Endodermal cell (in vitro differentiated cells): ENCODE measurements at regions not wholly inside any gene's neighbourhood (a gene's known extent, or its start where the extent isn't known, plus 50 kb on each side); places are given as distances from the start of the nearest gene placed in this dataset.

Experiments used
- DNase-seq: peaks from one replicate; pipeline ENCODE4 v3.0.0-alpha.2; 2017
- H3K27ac ChIP-seq: 2 replicates; pipeline ENCODE4 v1.5.1; 2013; ENCODE audit warnings: mild to moderate bottlenecking, low read depth, low read length, moderate library complexity
- H3K27me3 ChIP-seq: 2 replicates; pipeline ENCODE4 v1.6.1; 2013; ENCODE audit warnings: mild to moderate bottlenecking, low read length, moderate library complexity; ENCODE audit not compliant: insufficient read depth, control insufficient read depth, poor library complexity, severe bottlenecking
- H3K36me3 ChIP-seq: 2 replicates; pipeline ENCODE4 v1.7.0; 2013; ENCODE audit warnings: mild to moderate bottlenecking, low read length, moderate library complexity; ENCODE audit not compliant: control insufficient read depth, insufficient read depth
- H3K4me1 ChIP-seq: one replicate; pipeline ENCODE4 v1.7.0; 2013; ENCODE audit warnings: low read length; ENCODE audit not compliant: control insufficient read depth, insufficient read depth
- H3K4me3 ChIP-seq: 2 replicates; pipeline ENCODE4 v1.5.1; 2013; ENCODE audit warnings: mild to moderate bottlenecking, low read length, moderate library complexity
- H3K9ac ChIP-seq: 2 replicates; pipeline ENCODE4 v1.6.1; 2013; ENCODE audit warnings: mild to moderate bottlenecking, low read length, moderate library complexity; ENCODE audit not compliant: poor library complexity, severe bottlenecking; ENCODE audit errors: extremely low read depth
- H3K9me3 ChIP-seq: 2 replicates; pipeline ENCODE4 v1.6.1; 2013; ENCODE audit warnings: mild to moderate bottlenecking, low read length, moderate library complexity; ENCODE audit not compliant: control insufficient read depth
- H3K27ac Mint-ChIP-seq: 2 replicates; pipeline ENCODE4 v1.8.0; 2020; ENCODE audit warnings: mixed read lengths
- H3K27me3 Mint-ChIP-seq: 2 replicates; pipeline ENCODE4 v1.8.0; 2021; ENCODE audit warnings: mild to moderate bottlenecking, mixed read lengths; ENCODE audit not compliant: insufficient read depth
- H3K36me3 Mint-ChIP-seq: 2 replicates; pipeline ENCODE4 v1.8.0; 2020; ENCODE audit warnings: low read depth, mixed read lengths
- H3K4me1 Mint-ChIP-seq: 2 replicates; pipeline ENCODE4 v1.8.0; 2020; ENCODE audit warnings: mixed read lengths
- H3K4me3 Mint-ChIP-seq: 2 replicates; pipeline ENCODE4 v1.8.0; 2020; ENCODE audit warnings: mild to moderate bottlenecking, moderate library complexity, mixed read lengths
- H3K9me3 Mint-ChIP-seq: 2 replicates; pipeline ENCODE4 v1.8.0; 2020; ENCODE audit warnings: mild to moderate bottlenecking, mixed read lengths
- CTCF ChIP-seq: fragments of 200-600 bp; sonication (generic); conservative IDR thresholded peaks from 2 replicates; pipeline ENCODE4 v1.5.0; 2021; ENCODE audit warnings: antibody characterized with exemption, mild to moderate bottlenecking
- WGBS, 2 experiments: methylation state at CpG; one replicate each; pipeline versions ENCODE4 v1.1.5 to v1.1.7; 2013; ENCODE audit warnings: missing lambda C conversion rate in 2 of 2, mixed read lengths in 1 of 2; ENCODE audit not compliant: insufficient coverage in 1 of 2, insufficient read length in 1 of 2; 5-methylcytosine and 5-hydroxymethylcytosine counted together

GRCh38 chr14:84144166-84144565, 1385.8 kb upstream of the FLRT2 start:
- WGBS, 2 experiments, result 93% methylated on average over 2 of the region's 2 CpGs; no CpG with 5 or more reads in 1 of the 2 experiments
- H3K27ac Mint-ChIP-seq, result no peak overlapping the region
- no peak overlapping the region for H3K4me3 ChIP-seq
- no peaks in the 10 kb centered on the region for H3K9me3 ChIP-seq
- H3K27ac ChIP-seq, result no peak overlapping the region
- no peak for DNase-seq
- no peaks in the 10 kb centered on the region for H3K9me3 Mint-ChIP-seq
- no peaks in the 10 kb centered on the region for H3K36me3 Mint-ChIP-seq
- no peaks in the 10 kb centered on the region for H3K27me3 ChIP-seq
- H3K4me3 Mint-ChIP-seq, result no peak overlapping the region
- no peaks in the 10 kb centered on the region for H3K27me3 Mint-ChIP-seq
- H3K4me1 Mint-ChIP-seq, result no peaks in the 10 kb centered on the region
- TF ChIP-seq CTCF, result no peak
- no peaks in the 10 kb centered on the region for H3K36me3 ChIP-seq
- H3K4me1 ChIP-seq, result no peaks in the 10 kb centered on the region
- H3K9ac ChIP-seq, result no peak overlapping the region

GRCh38 chr14:84152452-84152851, 1377.5 kb upstream of the FLRT2 start:
- TF ChIP-seq CTCF, result no peak
- Histone ChIP-seq H3K36me3 (no peaks in the 10 kb centered on the region), H3K27me3 (no peaks in the 10 kb centered on the region), H3K9me3 (no peaks in the 10 kb centered on the region), H3K4me3 (no peak overlapping the region), H3K4me1 (no peaks in the 10 kb centered on the region), H3K9ac (no peak overlapping the region), H3K27ac (no peak overlapping the region)
- no peak for DNase-seq
- H3K4me3 Mint-ChIP-seq, result no peak overlapping the region
- 93 to 97% methylated on average over 7 to 14 of the region's 14 CpGs for WGBS, 2 experiments
- no peaks in the 10 kb centered on the region for H3K27me3 Mint-ChIP-seq
- H3K36me3 Mint-ChIP-seq, result peaks cover 3% of the 10 kb centered on the region
- H3K27ac Mint-ChIP-seq, result no peak overlapping the region
- peaks cover 9% of the 10 kb centered on the region for H3K9me3 Mint-ChIP-seq
- H3K4me1 Mint-ChIP-seq, result no peaks in the 10 kb centered on the region

GRCh38 chr14:84162633-84163032, 1367.3 kb upstream of the FLRT2 start:
- Mint-ChIP-seq H3K27me3 (no peaks in the 10 kb centered on the region), H3K36me3 (no peaks in the 10 kb centered on the region), H3K27ac (no peak overlapping the region), H3K9me3 (no peaks in the 10 kb centered on the region), H3K4me1 (peaks cover 23% of the 10 kb centered on the region), H3K4me3 (no peak overlapping the region)
- TF ChIP-seq CTCF, result no peak
- 100% methylated on average over 2 of the region's 2 CpGs; no CpG with 5 or more reads in 1 of the 2 experiments for WGBS, 2 experiments
- H3K27me3 ChIP-seq, result no peaks in the 10 kb centered on the region
- peaks cover 15% of the 10 kb centered on the region for H3K4me1 ChIP-seq
- no peaks in the 10 kb centered on the region for H3K36me3 ChIP-seq
- peak; percentile 38 for DNase-seq
- no peaks in the 10 kb centered on the region for H3K9me3 ChIP-seq
- H3K4me3 ChIP-seq, result peak overlapping the region; percentile 20
- H3K27ac ChIP-seq, result no peak overlapping the region
- no peak overlapping the region for H3K9ac ChIP-seq
